PC-9 (cell line): ENCODE measurements at regions not wholly inside any gene's neighbourhood (a gene's known extent, or its start where the extent isn't known, plus 50 kb on each side); places are given as distances from the start of the nearest gene placed in this dataset.

Experiments used
- BruUV-seq: library from RNA; stranded (reverse); fragments of 400-500 nt; replicated peaks from 2 replicates; lab custom pipeline; 2021; lab: Mats Ljungman, UMichigan
- CTCF ChIA-PET: fragments of 300-600 bp; sonication (Branson Sonifier 250); formaldehyde crosslinking; loops from one replicate; lab custom pipeline; 2022; ENCODE audit warnings: antibody characterized with exemption; lab: Charles Lee
- POLR2A ChIA-PET: fragments of 300-600 bp; sonication (Branson Sonifier 250); formaldehyde crosslinking; loops from one replicate; lab custom pipeline; 2022; ENCODE audit warnings: antibody characterized with exemption; ENCODE audit not compliant: unreplicated experiment; lab: Charles Lee
- DNase-seq, 2 experiments: peaks; one replicate each; pipeline versions ENCODE4 v3.0.0 to v3.0.0-alpha.2; 2015 to 2022; ENCODE audit warnings: mixed read lengths in 1 of 2
- H2AFZ ChIP-seq: fragments of 200-600 bp; sonication (generic); 2 replicates; pipeline ENCODE4 v1.8.1; 2017; ENCODE audit warnings: antibody characterized with exemption
- H3F3A ChIP-seq: fragments of 200-600 bp; sonication (generic); 2 replicates; pipeline ENCODE4 v1.8.1; 2017; ENCODE audit warnings: antibody characterized with exemption, mild to moderate bottlenecking, low read depth; ENCODE audit not compliant: insufficient read depth
- H3K27ac ChIP-seq: fragments of 200-600 bp; sonication (generic); 2 replicates; pipeline ENCODE4 v1.6.1; 2016; ENCODE audit warnings: mixed run types
- H3K27me3 ChIP-seq: fragments of 200-600 bp; sonication (generic); 2 replicates; pipeline ENCODE4 v1.6.1; 2016; ENCODE audit warnings: low read depth, mixed run types; ENCODE audit not compliant: insufficient read depth
- H3K36me3 ChIP-seq: fragments of 200-600 bp; sonication (generic); 2 replicates; pipeline ENCODE4 v1.6.1; 2016; ENCODE audit warnings: low read depth, mixed run types
- H3K4me1 ChIP-seq: fragments of 200-600 bp; sonication (generic); replicated peaks from 2 replicates; pipeline ENCODE4 v1.6.1; 2016; ENCODE audit warnings: mixed run types; ENCODE audit not compliant: insufficient read depth
- H3K4me2 ChIP-seq: fragments of 200-600 bp; sonication (generic); 2 replicates; pipeline ENCODE4 v1.6.1; 2017; ENCODE audit warnings: mixed run types
- H3K4me3 ChIP-seq: fragments of 200-600 bp; sonication (generic); 2 replicates; pipeline ENCODE4 v1.6.1; 2016; ENCODE audit warnings: mixed run types
- H3K79me2 ChIP-seq: fragments of 200-600 bp; sonication (generic); 2 replicates; pipeline ENCODE4 v1.6.1; 2017; ENCODE audit warnings: low read depth, mixed run types
- H3K9me2 ChIP-seq: fragments of 200-600 bp; sonication (generic); 2 replicates; pipeline ENCODE4 v1.8.1; 2017; ENCODE audit warnings: mild to moderate bottlenecking; ENCODE audit not compliant: insufficient read depth
- H3K9me3 ChIP-seq: fragments of 200-600 bp; sonication (generic); 2 replicates; pipeline ENCODE4 v1.8.1; 2016; ENCODE audit warnings: low read depth; ENCODE audit not compliant: insufficient read depth
- H4K20me1 ChIP-seq: fragments of 200-600 bp; sonication (generic); 2 replicates; pipeline ENCODE4 v1.8.1; 2017; ENCODE audit not compliant: insufficient read depth
- CTCF ChIP-seq: fragments of 200-600 bp; sonication (generic); conservative IDR thresholded peaks from 2 replicates; pipeline ENCODE4 v1.6.1; 2017; ENCODE audit warnings: mixed run types, antibody characterized with exemption, mild to moderate bottlenecking, moderate library complexity
- EZH2 ChIP-seq: fragments of 200-600 bp; sonication (generic); IDR thresholded peaks from 2 replicates; pipeline ENCODE4 v1.8.0; 2017; ENCODE audit warnings: antibody characterized with exemption, low read depth
- intact Hi-C: fragments of 100-400 bp; cut with micrococcal nuclease; formaldehyde crosslinking; loops from one replicate; pipeline ENCODE4 v1.10.0; 2022; ENCODE audit not compliant: unreplicated experiment

GRCh38 chr1:24263746-24264145 lies 55.4 kb upstream of the GRHL3 start:
- no TSS peak for BruUV-seq
- no peak overlapping the region for H3K4me2 ChIP-seq
- no peak for DNase-seq
- no peaks in the 10 kb centered on the region for H3K9me2 ChIP-seq
- intact Hi-C loops = no loop called here
- peaks cover 50% of the 10 kb centered on the region for H3K4me1 ChIP-seq
- H4K20me1 ChIP-seq = no peaks in the 10 kb centered on the region
- H3K4me3 ChIP-seq = no peak overlapping the region
- H3K27ac ChIP-seq = peak overlapping the region; percentile 75
- no peak overlapping the region for H2AFZ ChIP-seq
- H3K9me3 ChIP-seq = no peaks in the 10 kb centered on the region
- no peaks in the 10 kb centered on the region for H3K36me3 ChIP-seq
- H3F3A ChIP-seq = peaks cover 27% of the 10 kb centered on the region
- no peaks in the 10 kb centered on the region for H3K79me2 ChIP-seq
- no peaks in the 10 kb centered on the region for H3K27me3 ChIP-seq
- ChIA-PET CTCF (no interaction called here), POLR2A (no interaction called here)
- TF ChIP-seq CTCF = no peak
- TF ChIP-seq EZH2 = no peak

- peak in 1 of 2 experiments; percentile 70 for DNase-seq
- Histone ChIP-seq H3F3A (peaks cover 27% of the 10 kb centered on the region), H3K4me1 (peaks cover 50% of the 10 kb centered on the region), H3K9me3 (no peaks in the 10 kb centered on the region), H3K36me3 (no peaks in the 10 kb centered on the region), H4K20me1 (no peaks in the 10 kb centered on the region), H3K4me3 (no peak overlapping the region), H3K27ac (peak overlapping the region; percentile 75), H3K79me2 (no peaks in the 10 kb centered on the region), H3K9me2 (no peaks in the 10 kb centered on the region), H3K27me3 (no peaks in the 10 kb centered on the region), H3K4me2 (0 out of 2 replicates have a peak overlapping the region, but pooled peaks have one; percentile 1), H2AFZ (no peak overlapping the region)
- BruUV-seq = no TSS peak
- intact Hi-C loops = no loop called here
- CTCF ChIA-PET = no interaction called here
- POLR2A ChIA-PET = interaction anchor here (0.5 kb wide), 1 partner anchor 9 kb away, joined by 4 read pairs; no protein-coding TSS in a partner anchor
- TF ChIP-seq CTCF (no peak), EZH2 (no peak)
Observed at GRCh38 chr1:24263211-24263610, 55.9 kb upstream of the GRHL3 start.

- H3F3A ChIP-seq = peaks cover 18% of the 10 kb centered on the region
- H3K4me1 ChIP-seq = peaks cover 40% of the 10 kb centered on the region
- H3K4me2 ChIP-seq = no peak overlapping the region
- no peaks in the 10 kb centered on the region for H3K9me3 ChIP-seq
- H3K27ac ChIP-seq = no peak overlapping the region
- no peaks in the 10 kb centered on the region for H3K27me3 ChIP-seq
- H3K79me2 ChIP-seq = no peaks in the 10 kb centered on the region
- BruUV-seq = no TSS peak
- TF ChIP-seq CTCF (no peak), EZH2 (no peak)
- ChIA-PET POLR2A (interaction anchor here (0.5 kb wide), 1 partner anchor 13 kb away, joined by 3 read pairs; no protein-coding TSS in a partner anchor), CTCF (no interaction called here)
- H3K9me2 ChIP-seq = no peaks in the 10 kb centered on the region
- no peaks in the 10 kb centered on the region for H3K36me3 ChIP-seq
- intact Hi-C loops = no loop called here
- no peak overlapping the region for H2AFZ ChIP-seq
- no peak for DNase-seq
- H3K4me3 ChIP-seq = no peak overlapping the region
- H4K20me1 ChIP-seq = no peaks in the 10 kb centered on the region
Observed at GRCh38 chr1:24261977-24262376, 57.2 kb upstream of the GRHL3 start.
